ENCODE measurements at regions not wholly inside any gene's neighbourhood (a gene's known extent, or its start where the extent isn't known, plus 50 kb on each side); places are given as distances from the start of the nearest gene placed in this dataset.
"Not testable (repeated sequence)": the region's sequence is repeated elsewhere in the genome, so short reads cannot be mapped to it uniquely, and the experiment has no call there.

GRCh38 chr10:100634034-100634433 is 98.3 kb downstream of the HIF1AN start:
- POLR2A ChIA-PET = no interaction called here
- peaks cover 34% of the 10 kb centered on the region for H3K27me3 Mint-ChIP-seq (ENCODE audit: insufficient read depth, unreplicated experiment)

DNA sequence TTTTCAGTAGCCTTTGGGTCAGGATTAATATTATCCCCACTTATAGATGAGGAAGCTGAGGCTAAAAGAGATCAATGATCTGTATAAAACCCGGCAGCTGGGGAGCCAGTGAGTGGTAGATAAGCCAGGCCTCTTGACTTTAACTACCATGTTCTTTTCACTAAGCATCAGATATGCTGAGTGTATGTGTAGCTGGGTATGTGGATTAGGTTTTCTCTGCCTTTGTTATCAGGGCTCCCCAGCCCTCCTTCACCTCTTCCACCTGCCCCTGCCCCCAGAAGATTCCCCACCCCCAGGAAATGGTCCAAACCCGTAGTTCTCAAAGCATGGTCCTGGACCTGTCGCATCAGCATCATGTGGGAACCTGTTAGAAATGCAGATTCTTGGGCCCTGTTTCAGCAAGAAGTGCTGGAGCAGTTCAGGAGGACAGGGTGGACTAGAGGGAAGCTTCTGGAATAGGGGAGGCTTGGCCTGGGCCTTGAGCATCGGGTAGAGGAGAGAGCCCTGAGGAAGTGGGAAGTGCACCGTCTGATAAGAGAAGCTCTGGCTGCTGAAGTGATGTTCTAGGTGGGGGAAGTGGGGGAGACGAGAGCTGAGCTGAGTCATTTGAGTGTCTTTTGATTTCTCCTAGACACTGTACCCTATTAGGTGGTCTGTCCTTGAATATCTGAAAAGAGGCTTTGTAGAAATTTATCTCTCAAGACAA is 101.3 kb downstream of the HIF1AN start:
- Mint-ChIP-seq H3K4me1 (ENCODE audit: insufficient read depth, unreplicated experiment) (no peaks in the 10 kb centered on the region), H3K36me3 (ENCODE audit: insufficient read depth, unreplicated experiment) (no peaks in the 10 kb centered on the region), H3K9me3 (ENCODE audit: unreplicated experiment) (no peaks in the 10 kb centered on the region), H3K27me3 (ENCODE audit: insufficient read depth, unreplicated experiment) (peaks cover 61% of the 10 kb centered on the region), H3K4me3 (ENCODE audit: unreplicated experiment) (no peak overlapping the region), H3K27ac (ENCODE audit: low read depth, unreplicated experiment) (no peak overlapping the region)
- CTCF ChIA-PET = interaction anchor here (0.5 kb wide), 1 partner anchor 236 kb away, joined by 3 read pairs; no protein-coding TSS in a partner anchor
- BruUV-seq (replicated peaks) = no TSS peak
- TF ChIP-seq CTCF (IDR thresholded peaks at IDR 0.05; ENCODE audit: unreplicated experiment) = no peak
- DNase-seq (ENCODE audit: unreplicated experiment) = no peak
- POLR2A ChIA-PET = interaction anchor here (0.6 kb wide), 1 partner anchor 281 kb away, joined by 3 read pairs; no protein-coding TSS in a partner anchor
- intact Hi-C loops (cut with micrococcal nuclease) = no loop called here

More at GRCh38 chr10:100634034-100634433, 98.3 kb downstream of the HIF1AN start:
- intact Hi-C loops (cut with micrococcal nuclease) = no loop called here
- no peak for TF ChIP-seq CTCF (IDR thresholded peaks at IDR 0.05; ENCODE audit: unreplicated experiment)
- Mint-ChIP-seq H3K27ac (ENCODE audit: low read depth, unreplicated experiment) (no peak overlapping the region), H3K36me3 (ENCODE audit: insufficient read depth, unreplicated experiment) (no peaks in the 10 kb centered on the region), H3K4me1 (ENCODE audit: insufficient read depth, unreplicated experiment) (no peaks in the 10 kb centered on the region), H3K4me3 (ENCODE audit: unreplicated experiment) (no peak overlapping the region), H3K9me3 (ENCODE audit: unreplicated experiment) (no peaks in the 10 kb centered on the region)
- CTCF ChIA-PET = no interaction called here
- no TSS peak for BruUV-seq (replicated peaks)
- no peak for DNase-seq (ENCODE audit: unreplicated experiment)

DNA sequence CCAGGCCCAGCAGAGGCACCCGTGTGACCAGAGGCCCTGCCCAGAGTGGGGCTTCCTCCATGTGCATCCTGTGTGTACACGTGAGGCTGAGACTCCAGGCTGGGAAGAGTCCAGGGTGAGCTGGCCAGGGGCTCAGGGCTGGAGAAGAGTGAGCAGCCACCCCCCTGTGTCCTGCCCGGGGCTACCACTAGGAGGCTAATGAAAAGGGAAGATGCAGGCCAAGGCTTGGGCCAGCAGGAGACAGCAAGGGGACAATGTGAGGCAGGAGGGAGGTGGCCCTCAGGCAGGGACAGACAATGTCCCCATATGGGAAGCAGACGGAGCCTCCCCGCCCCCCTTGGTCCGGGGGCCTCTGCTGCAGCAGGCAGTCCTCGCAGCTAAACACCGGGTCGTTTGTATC is 102.0 kb downstream of the HIF1AN start:
- Mint-ChIP-seq H3K4me3 (ENCODE audit: unreplicated experiment) (no peak overlapping the region), H3K27me3 (ENCODE audit: insufficient read depth, unreplicated experiment) (peaks cover 69% of the 10 kb centered on the region), H3K27ac (ENCODE audit: low read depth, unreplicated experiment) (no peak overlapping the region), H3K9me3 (ENCODE audit: unreplicated experiment) (no peaks in the 10 kb centered on the region), H3K4me1 (ENCODE audit: insufficient read depth, unreplicated experiment) (no peaks in the 10 kb centered on the region), H3K36me3 (ENCODE audit: insufficient read depth, unreplicated experiment) (no peaks in the 10 kb centered on the region)
- TF ChIP-seq CTCF (IDR thresholded peaks at IDR 0.05; ENCODE audit: unreplicated experiment) = peak; percentile 26
- POLR2A ChIA-PET = interaction anchor here (0.6 kb wide), 1 partner anchor 280 kb away, joined by 3 read pairs; no protein-coding TSS in a partner anchor
- CTCF ChIA-PET = no interaction called here
- BruUV-seq (replicated peaks) = no TSS peak
- intact Hi-C loops (cut with micrococcal nuclease) = no loop called here
- DNase-seq (ENCODE audit: unreplicated experiment) = peak; percentile 9

GRCh38 chr10:100638969-100639368 is 103.2 kb downstream of the HIF1AN start:
- H3K27me3 Mint-ChIP-seq (ENCODE audit: insufficient read depth, unreplicated experiment) = peaks cover 79% of the 10 kb centered on the region
- H3K36me3 Mint-ChIP-seq (ENCODE audit: insufficient read depth, unreplicated experiment); POLR2A ChIA-PET; BruUV-seq (replicated peaks); H3K4me1 Mint-ChIP-seq (ENCODE audit: insufficient read depth, unreplicated experiment); H3K4me3 Mint-ChIP-seq (ENCODE audit: unreplicated experiment); intact Hi-C loops (cut with micrococcal nuclease); DNase-seq (ENCODE audit: unreplicated experiment); CTCF ChIA-PET; H3K9me3 Mint-ChIP-seq (ENCODE audit: unreplicated experiment); H3K27ac Mint-ChIP-seq (ENCODE audit: low read depth, unreplicated experiment): not testable (repeated sequence)

Data from MCF 10A (cell line).